Neural crest cell (in vitro differentiated cells): ENCODE measurements at regions not wholly inside any gene's neighbourhood (a gene's known extent, or its start where the extent isn't known, plus 50 kb on each side); places are given as distances from the start of the nearest gene placed in this dataset.
"Not testable (repeated sequence)": the region's sequence is repeated elsewhere in the genome, so short reads cannot be mapped to it uniquely, and the experiment has no call there.

ENCODE experiments used
- DNase-seq: peaks from one replicate; pipeline ENCODE4 v3.0.0; 2021; ENCODE audit warnings: low read depth, mixed read lengths, low spot score
- H3K27ac Mint-ChIP-seq: one replicate; pipeline ENCODE4 v1.8.0; 2021; ENCODE audit warnings: mild to moderate bottlenecking, mixed read lengths; ENCODE audit not compliant: unreplicated experiment
- H3K27me3 Mint-ChIP-seq: 2 replicates; pipeline ENCODE4 v1.8.0; 2021; ENCODE audit warnings: low read depth, mild to moderate bottlenecking, mixed read lengths
- H3K36me3 Mint-ChIP-seq: 2 replicates; pipeline ENCODE4 v1.8.0; 2021; ENCODE audit warnings: low read depth, mild to moderate bottlenecking, mixed read lengths
- H3K4me1 Mint-ChIP-seq: 2 replicates; pipeline ENCODE4 v1.8.0; 2021; ENCODE audit warnings: mixed read lengths
- H3K4me3 Mint-ChIP-seq: one replicate; pipeline ENCODE4 v1.8.0; 2021; ENCODE audit warnings: mild to moderate bottlenecking, mixed read lengths
- H3K9me3 Mint-ChIP-seq: 2 replicates; pipeline ENCODE4 v1.8.0; 2021; ENCODE audit warnings: mixed read lengths
- CTCF ChIP-seq: fragments of 200-600 bp; sonication (generic); conservative IDR thresholded peaks from 2 replicates; pipeline ENCODE4 v1.5.0; 2021; ENCODE audit warnings: antibody characterized with exemption, mild to moderate bottlenecking

GRCh38 chr5:8561224-8561840 is 692.4 kb downstream of the MTRR start:
- DNase-seq = no peak
- Mint-ChIP-seq H3K36me3 (no peaks in the 10 kb centered on the region), H3K9me3 (no peaks in the 10 kb centered on the region), H3K27me3 (no peaks in the 10 kb centered on the region), H3K4me1 (no peaks in the 10 kb centered on the region), H3K27ac (no peak overlapping the region), H3K4me3 (no peak overlapping the region)
- no peak for TF ChIP-seq CTCF

- no peaks in the 10 kb centered on the region for H3K9me3 Mint-ChIP-seq
- no peak overlapping the region for H3K4me3 Mint-ChIP-seq
- H3K27me3 Mint-ChIP-seq = no peaks in the 10 kb centered on the region
- DNase-seq = no peak
- no peaks in the 10 kb centered on the region for H3K36me3 Mint-ChIP-seq
- no peaks in the 10 kb centered on the region for H3K4me1 Mint-ChIP-seq
- H3K27ac Mint-ChIP-seq = no peak overlapping the region
- TF ChIP-seq CTCF = no peak
Measured at GRCh38 chr5:8561854-8562253, 692.9 kb downstream of the MTRR start.

- H3K36me3 Mint-ChIP-seq, H3K27me3 Mint-ChIP-seq, H3K27ac Mint-ChIP-seq, DNase-seq, H3K4me3 Mint-ChIP-seq, H3K4me1 Mint-ChIP-seq, H3K9me3 Mint-ChIP-seq: not testable (repeated sequence)
Measured at GRCh38 chr5:8563540-8563939, 694.6 kb downstream of the MTRR start.

- Mint-ChIP-seq H3K4me3 (no peak overlapping the region), H3K9me3 (no peaks in the 10 kb centered on the region), H3K36me3 (no peaks in the 10 kb centered on the region), H3K27ac (no peak overlapping the region), H3K27me3 (no peaks in the 10 kb centered on the region), H3K4me1 (no peaks in the 10 kb centered on the region)
- DNase-seq = no peak
- no peak for TF ChIP-seq CTCF
Measured at GRCh38 chr5:8568858-8569257, 699.9 kb downstream of the MTRR start.

- Mint-ChIP-seq H3K36me3 (no peaks in the 10 kb centered on the region), H3K27ac (no peak overlapping the region), H3K9me3 (no peaks in the 10 kb centered on the region), H3K27me3 (no peaks in the 10 kb centered on the region), H3K4me3 (no peak overlapping the region), H3K4me1 (no peaks in the 10 kb centered on the region)
- TF ChIP-seq CTCF = no peak
- no peak for DNase-seq
Measured at GRCh38 chr5:8570528-8570927, 701.6 kb downstream of the MTRR start.

GRCh38 chr5:8576178-8576577 is 707.2 kb downstream of the MTRR start:
- no peak for DNase-seq
- H3K27ac Mint-ChIP-seq = no peak overlapping the region
- no peak for TF ChIP-seq CTCF
- no peak overlapping the region for H3K4me3 Mint-ChIP-seq
- H3K27me3 Mint-ChIP-seq = no peaks in the 10 kb centered on the region
- no peaks in the 10 kb centered on the region for H3K36me3 Mint-ChIP-seq
- H3K4me1 Mint-ChIP-seq = no peaks in the 10 kb centered on the region
- peaks cover 2% of the 10 kb centered on the region for H3K9me3 Mint-ChIP-seq
